HuH-7.5 (cell line): ENCODE measurements at regions not wholly inside any gene's neighbourhood (a gene's known extent, or its start where the extent isn't known, plus 50 kb on each side); places are given as distances from the start of the nearest gene placed in this dataset.
"Not testable (repeated sequence)": the region's sequence is repeated elsewhere in the genome, so short reads cannot be mapped to it uniquely, and the experiment has no call there.

Source experiments
- DNase-seq: peaks from one replicate; pipeline ENCODE4 v3.0.0; 2011; ENCODE audit warnings: low spot score

DNA sequence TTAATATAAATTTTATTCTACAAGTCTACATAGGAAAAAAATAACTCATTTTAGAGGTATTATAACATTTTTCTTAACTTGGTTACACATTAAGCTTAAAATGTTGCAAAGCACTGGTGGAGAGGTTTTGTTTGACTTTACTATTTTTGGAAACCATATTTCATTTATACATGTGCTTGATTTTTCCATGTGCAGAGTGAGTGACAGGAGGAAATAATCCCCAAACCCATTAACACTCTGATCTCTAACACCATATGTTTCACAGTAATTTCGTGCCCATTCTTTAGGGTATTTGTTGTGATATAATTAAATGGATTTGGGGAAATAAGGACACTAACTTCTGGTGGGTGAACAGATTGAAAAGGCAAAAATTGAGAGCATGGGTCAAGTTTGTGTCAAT lies 2124.4 kb upstream of the PCDH20 start:
- no peak for DNase-seq

GRCh38 chr13:63517371-63517770 lies 2101.7 kb upstream of the PCDH20 start:
- DNase-seq = no peak

GRCh38 chr13:63516124-63516523 lies 2100.5 kb upstream of the PCDH20 start:
- DNase-seq = no peak

DNA sequence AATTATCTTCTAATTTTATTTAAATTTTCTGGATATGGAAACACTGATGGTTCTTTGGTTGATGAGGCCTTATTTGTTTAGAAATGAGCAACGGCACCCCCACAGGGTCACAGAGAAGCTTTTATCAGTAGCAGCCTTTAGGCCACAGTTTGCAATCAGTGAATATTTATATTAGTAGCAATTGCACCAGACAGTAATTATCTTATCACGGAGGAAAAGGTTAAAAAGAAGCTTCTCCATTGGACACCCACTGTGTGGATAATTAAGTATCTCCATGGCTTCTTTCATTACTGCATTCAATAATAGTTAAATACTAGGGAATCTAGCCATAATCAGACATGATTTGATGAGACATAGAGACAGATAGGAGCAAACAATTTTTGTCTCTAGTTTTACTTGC lies 2099.2 kb upstream of the PCDH20 start:
- no peak for DNase-seq

DNA sequence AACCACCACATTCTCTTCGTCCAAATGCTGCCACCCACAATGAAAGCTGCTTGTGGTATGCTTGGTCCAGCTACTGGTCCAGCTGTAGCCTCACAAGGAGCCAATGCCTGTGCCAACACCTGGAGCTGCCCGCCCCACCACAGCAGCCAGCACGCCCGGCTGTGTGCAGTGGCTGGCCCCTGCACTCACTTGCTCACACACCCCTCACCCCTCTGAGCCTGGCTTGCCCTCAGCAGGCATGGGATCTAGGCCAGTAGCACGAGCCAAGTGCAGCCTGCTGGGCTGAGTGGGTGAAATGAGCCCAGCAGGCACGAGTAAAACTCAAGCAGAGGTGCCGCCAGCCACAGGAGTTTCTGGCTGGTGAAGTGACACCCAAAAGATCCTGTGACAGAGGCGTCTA lies 2096.4 kb upstream of the PCDH20 start:
- no peak for DNase-seq

DNA sequence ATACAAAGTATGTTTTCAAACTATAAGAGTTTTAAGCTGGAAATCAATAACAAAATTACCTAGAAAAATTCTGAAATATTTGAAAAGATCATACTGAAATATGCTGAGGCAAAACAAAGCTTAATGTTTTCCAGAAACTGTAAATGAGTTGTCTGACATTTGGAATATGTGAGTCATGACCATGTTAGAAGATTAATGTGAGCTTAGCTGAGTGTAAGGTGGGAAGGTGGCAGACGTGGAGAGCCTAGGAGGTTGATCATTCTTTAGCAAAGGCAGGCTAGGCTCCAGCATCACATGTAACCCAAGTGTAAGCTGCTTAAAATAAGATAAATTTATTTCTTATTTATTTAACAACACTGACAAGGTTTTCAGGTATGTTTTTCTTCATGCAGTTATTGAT lies 2086.1 kb upstream of the PCDH20 start:
- no peak for DNase-seq

DNA sequence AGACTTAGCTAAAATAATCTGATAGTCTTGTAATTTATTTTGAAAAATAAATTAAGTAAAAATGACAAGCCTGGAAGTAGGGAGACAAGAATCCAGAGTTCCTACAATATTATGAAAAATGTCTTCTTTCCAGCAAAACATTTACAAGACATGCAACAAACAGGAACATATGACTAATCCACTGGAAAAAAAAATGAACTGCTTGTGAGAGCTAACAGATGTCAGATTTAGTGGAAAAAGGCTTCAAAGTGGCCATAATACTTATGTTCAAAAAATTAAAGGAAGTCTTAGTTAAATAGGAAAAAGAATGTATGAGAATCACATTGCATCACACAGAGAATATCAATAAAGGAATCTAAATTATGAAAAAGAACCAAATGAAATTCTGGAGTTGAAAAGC lies 2082.0 kb upstream of the PCDH20 start:
- DNase-seq = no peak

DNA sequence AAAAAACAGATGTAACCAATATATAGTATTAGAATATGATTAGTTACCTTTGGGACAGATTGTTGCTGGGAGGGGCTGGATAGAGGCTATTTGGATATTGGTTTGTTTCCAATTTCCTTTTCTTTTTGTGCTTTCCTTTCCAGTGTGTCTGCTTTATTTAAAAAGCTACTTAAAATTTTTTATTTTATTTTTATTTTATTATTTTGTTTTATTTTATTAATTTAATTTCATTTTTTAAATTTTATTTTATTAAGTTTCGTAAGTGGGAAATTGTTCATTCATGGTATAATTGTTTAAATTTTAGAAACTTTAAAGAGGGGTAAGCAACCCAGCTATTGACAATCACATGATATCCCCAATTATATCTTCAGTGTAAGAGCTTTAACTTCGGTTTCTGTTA lies 2077.0 kb upstream of the PCDH20 start:
- no peak for DNase-seq

- no peak for DNase-seq
These were observed 2074.5 kb upstream of the PCDH20 start for GRCh38 chr13:63490149-63490548.

- DNase-seq = no peak
These were observed 2065.7 kb upstream of the PCDH20 start for GRCh38 chr13:63481334-63481733.

DNA sequence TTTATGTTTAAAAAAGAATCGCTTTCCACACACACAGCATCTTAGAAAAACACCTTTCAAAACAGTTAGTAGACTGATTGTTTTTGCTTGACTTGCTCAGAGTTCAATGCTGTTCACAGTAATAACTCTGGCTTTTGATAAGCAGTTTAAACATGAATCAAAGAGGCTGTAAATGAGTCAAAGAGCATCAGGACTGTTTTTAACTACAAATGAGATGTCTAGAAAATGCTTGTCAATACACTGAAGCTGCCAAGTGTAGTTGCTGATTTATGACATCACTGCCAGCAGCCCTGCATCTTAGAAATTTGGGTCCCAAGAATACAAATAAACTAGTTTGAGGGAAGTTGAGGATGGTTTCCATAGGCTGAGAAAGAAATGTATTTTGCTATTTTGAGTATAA lies 2057.1 kb upstream of the PCDH20 start:
- DNase-seq = no peak

DNA sequence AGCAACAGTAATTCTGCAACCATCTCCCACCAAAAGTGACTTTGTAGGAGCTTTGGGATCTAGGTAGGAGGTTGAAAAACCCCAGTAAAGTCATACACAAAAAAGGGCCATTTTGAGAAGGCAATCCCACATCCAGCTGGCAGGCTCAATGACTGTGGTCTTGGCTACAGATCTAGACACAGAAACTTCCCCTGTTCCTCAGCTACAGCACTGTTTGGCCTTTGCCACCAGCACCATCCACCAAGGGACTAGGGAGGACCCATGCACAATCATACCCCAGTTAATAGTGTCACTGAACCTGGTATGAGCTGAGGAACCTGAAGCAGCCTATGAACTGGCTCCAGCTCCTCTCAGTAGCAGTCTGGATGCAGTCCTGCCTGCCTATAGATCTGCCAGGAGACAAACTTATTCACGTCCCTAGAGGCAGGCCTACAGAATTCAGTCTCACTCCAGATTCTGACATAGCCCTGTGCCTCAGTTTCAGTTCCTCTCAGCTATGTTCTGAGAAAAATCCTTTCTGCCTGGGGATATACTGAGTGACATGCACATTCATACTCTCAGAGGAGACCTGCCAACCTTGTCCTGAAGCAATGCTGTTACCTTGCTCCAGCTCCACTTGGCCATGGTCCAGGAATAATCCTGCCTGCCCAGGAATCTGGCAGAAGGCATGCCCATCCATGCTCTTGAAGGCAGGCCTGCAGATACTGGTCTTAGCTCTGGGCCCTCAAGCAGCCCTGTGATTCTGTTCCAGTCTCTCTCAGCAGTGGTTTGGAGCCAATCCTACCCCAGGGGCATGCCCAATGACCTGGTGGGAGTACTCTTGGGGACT lies 2048.3 kb upstream of the PCDH20 start:
- no peak for DNase-seq

DNA sequence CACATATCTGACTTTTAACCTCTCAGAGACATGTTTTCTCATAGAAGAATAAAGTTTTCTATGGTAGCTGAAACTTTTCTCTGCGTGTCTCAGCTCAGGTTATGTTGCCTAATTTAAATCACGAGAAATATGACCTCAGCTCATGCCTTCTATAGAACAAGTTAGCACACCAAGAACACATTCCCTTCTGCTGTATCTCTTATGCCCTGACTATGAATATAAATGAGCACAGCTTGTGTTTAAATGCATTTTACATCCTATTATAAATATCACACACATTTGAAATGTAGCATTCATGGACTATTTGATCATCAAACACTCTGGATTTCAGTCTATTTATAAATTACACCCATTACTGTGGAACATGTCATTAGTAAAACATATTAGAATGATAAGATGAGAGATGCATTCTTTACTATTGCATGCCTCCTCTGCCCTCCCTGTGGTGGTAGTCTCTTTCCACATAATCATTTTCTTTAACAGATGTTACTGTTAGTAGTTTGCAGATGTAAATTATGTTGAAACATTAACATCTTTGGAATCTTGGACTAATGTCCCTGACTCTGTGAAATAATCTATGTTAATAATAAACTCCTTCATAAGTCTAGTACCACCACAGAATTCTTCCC lies 2044.9 kb upstream of the PCDH20 start:
- no peak for DNase-seq

DNA sequence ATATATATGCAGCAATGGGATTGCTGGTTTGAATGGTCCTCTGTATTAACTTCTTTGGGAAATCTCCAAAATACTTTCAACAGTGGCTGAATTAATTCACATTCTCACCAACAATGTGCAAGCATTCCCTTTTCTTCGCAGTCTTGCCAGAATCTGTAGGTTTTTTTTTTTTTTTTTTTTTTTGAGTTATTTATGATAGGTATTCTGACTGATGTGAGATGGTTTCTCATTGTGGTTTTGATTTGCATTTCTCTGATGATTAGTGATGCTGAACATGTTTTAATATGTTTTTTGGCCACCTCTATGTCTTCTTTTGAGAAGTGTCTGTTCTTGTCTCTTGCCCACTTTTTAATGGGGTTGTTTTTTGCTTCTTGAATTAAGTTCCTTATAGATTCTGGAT lies 2041.5 kb upstream of the PCDH20 start:
- no peak for DNase-seq

DNA sequence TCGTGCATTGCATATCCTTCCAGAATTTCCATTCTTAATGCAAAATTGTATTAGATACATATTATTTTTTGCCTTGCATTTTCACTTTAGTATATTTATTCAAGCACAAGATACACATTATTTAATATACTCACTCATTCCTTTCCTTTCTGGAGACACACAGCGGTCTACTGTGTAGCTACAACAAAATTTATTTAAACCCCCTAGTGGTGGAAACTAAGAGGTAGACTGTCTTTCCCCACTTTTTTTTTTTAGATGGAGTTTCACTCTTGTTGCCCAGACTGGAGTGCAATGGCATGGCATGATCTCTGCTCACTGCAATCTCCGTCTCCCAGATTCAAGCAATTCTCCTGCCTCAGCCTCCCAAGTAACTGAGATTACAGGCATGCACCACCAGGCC lies 2040.3 kb upstream of the PCDH20 start:
- DNase-seq = no peak

- DNase-seq = no peak
These were observed 2033.9 kb upstream of the PCDH20 start for GRCh38 chr13:63449550-63449949.

DNA sequence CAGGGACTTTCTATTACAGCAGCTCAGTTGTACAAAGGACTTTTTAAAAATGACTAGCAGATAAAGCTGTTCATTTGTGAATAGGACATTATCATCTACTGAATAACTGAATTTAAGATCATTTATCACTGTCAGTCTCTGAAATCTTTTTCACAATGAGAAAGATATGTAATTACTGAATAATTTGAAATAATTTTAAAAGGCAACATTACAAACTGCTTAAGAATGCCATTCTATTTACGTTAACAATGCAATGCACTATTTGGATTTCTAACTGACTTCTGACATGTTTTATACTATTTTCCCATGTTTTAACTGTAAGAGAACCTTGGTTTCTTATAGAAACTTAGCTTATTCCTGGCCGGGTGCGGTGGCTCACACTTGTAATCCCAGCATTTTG lies 2033.0 kb upstream of the PCDH20 start:
- no peak for DNase-seq

- DNase-seq = no peak
These were observed 2030.7 kb upstream of the PCDH20 start for GRCh38 chr13:63446329-63446728.

- DNase-seq = not testable (repeated sequence)
These were observed 2028.6 kb upstream of the PCDH20 start for GRCh38 chr13:63444225-63444624.

DNA sequence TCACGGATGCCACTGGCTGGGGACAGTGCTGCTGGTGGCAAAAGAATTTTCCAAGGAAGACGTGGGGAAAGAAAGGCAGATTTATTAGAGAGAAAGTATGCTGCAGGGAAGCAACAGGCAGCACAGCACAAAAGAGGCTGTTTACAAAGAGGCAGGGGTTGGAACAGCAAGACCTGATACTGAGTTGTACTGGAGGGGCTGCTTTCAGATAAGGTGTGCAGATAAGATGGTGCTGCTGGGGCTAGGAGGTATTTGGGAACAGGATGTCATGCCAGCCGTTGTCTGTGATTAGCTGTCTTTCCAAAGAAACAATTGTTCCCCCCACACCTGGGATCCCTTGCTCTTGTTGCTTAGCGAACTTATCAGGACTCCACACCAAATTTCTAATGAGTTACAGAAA lies 2023.3 kb upstream of the PCDH20 start:
- no peak for DNase-seq

DNA sequence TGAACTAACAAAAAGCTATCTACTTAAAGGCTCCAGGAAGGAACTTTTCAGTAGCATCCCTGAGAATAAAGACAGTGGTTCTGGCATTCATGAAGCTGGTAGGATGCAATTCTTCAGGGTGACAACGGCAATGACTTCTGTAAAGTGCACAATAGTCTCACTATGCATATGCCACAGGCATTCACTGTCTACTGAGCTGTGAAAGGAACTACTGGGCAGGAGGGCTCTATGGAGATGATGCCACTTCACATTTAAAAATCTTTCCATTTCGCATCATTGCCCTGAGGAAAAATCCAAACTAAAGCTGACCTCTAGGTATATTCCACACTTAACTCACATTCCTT lies 2020.6 kb upstream of the PCDH20 start:
- DNase-seq = no peak

DNA sequence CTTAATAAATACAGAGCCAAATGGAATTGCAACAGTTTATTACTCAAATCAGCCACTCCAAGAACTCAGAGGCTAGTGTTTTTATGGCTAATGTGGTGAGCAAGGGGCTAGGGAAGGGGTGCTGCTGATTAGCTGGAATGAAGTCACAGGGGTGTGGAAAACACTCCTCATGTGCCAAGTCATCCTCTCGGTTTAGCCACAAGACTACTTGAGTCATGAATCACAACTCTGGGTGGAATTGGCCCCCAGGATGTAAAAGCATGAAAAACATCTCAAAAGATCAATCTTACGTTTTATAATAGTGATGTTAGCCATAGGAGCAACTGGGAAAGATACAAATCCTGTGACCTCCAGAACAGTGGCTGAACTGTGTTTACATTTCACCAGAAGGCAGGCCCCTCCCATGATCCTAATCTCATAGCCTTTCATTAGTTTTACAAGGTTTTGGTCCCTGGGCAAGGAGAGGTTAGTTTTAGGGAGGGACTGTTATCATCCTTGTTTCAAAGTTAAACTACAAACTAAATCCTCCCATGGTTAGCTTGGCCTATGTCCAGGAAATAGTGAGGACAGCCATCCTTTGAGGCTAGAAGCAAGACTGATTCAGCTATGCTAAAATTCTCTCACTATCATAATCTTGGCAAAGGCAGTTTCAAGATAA lies 2020.1 kb upstream of the PCDH20 start:
- DNase-seq = no peak

DNA sequence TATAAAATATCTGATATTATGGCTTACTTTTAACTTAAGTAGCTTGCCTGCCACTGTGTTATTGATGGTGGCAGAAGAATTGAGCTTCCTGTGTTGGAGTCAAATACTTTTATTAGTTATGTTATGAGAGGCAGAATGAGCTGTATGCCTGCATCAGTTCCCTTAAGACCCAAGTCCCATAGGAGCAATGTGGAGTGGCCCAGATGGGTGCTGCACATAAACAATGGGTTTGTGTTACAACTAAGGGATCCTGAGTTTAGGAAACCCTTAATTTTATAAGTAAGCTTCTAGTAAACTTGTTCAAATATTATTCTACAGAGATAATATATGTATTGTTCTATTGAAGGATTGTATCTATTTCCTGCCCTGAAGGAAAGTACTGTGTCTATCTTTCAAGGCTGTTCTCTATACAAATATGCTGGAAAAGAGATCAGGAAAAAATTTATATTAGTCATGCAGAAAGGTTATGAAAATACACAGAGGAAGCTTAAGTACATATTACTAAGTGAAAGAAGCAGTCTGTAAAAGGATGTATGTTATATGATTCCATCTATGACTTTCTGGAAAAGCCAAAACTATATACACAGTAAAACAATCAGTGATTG lies 2018.0 kb upstream of the PCDH20 start:
- no peak for DNase-seq
